ENCODE measurements at regions not wholly inside any gene's neighbourhood (a gene's known extent, or its start where the extent isn't known, plus 50 kb on each side); places are given as distances from the start of the nearest gene placed in this dataset.
"Not testable (repeated sequence)": the region's sequence is repeated elsewhere in the genome, so short reads cannot be mapped to it uniquely, and the experiment has no call there.

DNA sequence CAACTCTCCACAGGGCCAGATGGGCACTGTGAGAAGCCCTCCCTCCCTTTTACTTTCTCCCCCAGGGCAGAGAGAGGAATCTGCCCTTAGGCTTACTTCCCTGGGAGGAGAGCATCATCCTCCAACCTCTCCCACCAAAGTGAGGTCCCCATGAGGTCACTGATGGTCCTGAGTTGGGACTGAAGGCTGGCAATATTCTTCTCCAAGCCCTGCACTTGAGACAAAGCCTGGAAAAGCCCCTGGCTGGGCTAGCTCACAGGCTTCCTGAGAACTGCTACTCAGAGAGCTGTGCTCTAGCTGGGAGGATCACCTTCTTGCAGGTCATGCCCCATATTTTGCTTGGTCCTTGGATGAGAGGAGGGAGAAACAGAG lies 110.0 kb upstream of the MEF2A start:
- no peak for DNase-seq

DNA sequence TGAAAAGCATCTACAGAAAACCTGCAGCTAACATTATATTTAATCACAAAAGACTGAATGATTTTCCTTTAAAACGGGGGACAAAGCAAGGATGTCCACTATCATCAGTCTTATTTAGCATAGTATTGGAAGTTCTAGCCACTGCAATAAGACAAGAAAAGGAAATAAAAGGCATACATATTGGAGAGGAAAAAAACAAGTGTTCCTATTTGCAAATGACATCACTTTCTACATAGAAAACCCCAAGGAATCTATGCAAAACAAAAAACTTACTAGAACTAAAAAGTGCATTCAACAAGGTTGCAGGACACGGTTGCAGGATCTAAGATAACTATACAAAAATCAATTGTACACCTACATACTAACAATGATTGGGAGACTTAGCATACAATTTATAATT lies 101.6 kb upstream of the MEF2A start:
- DNase-seq, result no peak

DNA sequence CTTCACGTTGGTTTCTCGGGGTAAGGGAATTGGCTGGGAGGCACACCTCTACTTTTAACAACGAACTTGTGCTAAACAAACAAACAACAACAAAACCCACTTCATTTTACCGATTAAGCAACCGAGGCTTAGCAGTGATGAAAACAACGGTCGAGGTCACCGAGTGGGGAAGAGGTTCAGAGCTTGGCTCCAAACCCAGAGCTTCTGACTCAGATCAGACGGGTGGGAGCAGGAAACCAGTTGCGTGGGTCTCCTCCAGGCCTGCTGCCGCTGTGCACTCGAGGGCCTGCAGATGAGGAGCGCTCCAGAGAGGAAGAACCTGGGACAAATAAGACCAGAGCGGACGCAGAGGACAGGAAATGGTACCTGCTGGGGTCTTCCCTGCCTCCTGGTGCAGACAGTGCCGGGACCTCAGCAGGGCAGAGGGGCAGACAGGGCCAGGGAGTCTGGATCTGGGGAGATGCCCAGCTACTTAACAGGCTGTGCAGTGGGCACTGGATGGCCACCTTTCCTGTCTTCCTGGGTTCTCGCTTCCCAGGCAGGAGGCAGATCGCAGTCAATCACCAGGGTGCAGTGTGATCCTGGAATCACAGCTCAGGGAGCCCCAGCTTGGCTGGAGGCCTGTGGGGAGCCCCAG lies 99.0 kb upstream of the MEF2A start:
- no peak for DNase-seq

DNA sequence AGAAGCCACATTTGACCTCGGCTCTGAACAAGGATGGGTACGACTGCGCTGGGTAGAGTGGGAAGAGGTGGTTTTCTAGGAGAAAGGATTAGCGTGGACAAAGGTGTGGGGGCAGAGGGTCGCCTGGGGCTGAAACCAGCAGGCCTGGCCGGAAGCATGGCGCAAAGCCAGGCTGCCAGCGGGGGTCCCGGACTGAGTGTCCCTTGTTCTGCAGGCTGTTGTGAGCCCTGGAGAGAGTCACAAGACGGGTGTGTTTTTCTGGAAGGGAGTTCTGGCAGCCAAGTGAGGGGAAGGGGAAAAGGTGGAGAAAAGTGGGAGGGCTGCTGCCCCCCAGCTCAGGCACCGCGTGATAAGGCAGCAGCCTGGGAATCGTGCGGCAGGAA lies 98.5 kb upstream of the MEF2A start:
- DNase-seq, result no peak

DNA sequence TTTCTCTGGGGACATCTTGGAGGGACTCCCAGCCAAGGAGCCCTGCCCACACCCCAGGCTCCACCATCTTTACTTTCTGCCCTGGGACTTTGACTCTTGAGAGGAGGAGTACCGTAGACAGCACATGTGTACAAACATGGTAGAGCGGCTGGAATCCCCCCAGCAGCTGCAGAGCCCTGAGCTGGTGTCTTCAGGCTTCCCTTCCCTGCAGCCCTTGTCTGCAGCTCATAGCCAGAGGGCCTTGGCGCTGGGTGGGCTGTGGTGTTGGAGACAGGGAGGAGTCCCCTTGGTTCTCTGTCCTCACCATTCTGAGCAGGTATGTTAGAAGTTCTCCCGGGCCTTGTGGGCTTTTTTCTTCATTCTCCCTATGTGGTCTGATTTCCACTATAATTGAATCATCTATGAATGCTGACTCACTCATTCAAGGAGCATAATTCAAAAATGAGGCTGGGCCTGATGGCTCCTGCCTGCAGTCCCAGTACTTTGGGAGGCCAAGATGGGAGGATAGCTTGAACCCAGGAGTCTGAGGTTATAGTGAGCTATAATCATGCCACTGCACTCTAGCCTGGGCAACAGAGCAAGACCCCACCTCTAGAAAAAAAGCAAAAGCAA lies 97.8 kb upstream of the MEF2A start:
- DNase-seq, result no peak

DNA sequence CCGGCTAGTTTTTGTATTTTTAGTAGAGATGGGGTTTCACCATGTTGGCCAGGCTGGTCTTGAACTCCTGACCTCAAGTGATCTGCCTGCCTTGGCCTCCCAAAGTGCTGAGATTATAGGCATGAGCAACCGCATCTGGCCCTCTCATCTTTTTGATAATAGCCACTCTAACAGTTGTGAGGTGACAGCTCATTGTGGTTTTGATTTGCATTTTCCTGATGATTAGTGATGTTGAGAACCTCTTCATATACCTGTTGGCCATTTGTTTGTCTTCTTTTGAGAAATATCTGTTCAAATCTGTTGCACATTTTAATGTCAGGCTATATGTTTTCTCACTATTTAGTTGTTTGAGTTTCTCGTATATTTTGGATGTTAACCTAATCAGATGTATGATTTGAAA lies 95.6 kb upstream of the MEF2A start:
- not testable (repeated sequence) for DNase-seq

DNA sequence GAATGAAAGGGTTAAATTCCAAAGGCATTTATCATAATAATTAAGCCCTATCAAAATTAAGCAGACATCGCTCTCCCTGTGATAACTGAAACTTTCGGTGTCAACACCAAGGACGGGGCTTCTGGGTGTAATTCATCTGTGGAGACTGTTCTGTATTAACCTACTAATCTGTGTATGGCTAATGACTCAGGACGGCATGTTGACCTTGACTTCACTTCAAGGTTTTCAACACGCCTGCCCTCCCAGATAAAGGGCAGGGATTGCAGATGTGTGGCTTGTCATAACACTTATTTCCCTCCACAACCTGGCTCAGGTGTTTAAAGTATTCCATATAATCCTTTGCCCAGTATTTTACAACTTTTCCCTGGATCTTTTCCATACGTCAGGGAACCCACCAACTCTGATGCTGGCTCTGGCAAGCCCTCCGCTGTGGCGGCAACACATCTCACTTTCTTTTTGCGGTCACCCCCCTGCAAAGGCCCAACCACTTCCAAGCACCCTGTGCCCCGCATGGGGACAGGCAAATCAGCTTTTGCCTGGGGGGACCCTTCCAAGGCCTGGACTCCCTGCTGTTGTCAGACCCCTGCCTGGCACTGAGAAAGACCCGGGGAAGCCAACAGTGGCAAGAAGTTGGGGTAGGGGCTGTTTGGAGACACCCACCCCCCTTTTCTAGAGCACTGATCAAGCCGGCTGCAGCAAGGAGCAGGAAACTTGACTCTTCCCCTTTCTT lies 93.2 kb upstream of the MEF2A start:
- no peak for DNase-seq

DNA sequence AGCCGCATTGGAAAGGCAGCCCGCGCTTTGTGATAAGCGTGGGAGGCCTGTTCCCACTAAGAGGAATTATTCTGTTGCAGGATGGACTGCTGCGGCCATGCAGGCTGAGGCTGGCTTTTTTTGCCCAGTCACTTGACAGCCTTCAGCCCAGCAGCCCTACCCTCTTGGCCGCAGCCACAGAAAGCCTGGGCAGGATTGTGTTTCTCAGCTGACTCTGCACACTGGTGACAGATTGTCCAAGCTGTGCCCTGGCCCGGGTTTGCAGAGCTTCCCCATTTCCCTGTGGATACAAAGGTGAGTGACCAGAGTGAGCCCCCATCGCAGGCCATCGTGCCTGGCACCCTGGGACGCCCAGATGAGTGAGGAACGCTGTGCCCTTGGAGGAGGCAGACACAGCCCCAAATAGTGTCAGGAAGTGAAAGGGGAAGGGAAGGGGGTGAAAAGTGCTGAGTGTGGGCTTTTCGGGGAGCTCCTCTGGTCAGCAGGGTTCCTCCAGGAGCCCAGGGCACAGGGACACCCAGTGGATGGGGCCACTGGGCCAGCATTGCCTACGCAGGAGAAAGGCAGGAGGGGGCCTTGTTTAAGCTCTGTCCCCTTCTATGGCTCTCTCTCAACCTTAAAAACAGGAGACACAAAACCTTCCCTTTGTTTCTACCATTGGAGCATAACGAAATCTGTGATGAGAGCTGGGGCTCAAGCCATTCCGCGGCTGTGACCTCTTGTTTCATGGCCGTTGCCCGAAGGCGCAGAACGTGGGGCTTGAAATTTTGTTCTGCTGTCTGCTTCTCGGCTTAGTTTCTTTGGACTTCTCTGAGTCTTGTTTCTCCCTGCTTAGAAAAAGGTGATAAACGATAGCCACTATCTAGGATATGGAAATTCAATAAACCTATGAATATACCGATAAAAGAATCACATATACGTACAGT lies 91.5 kb upstream of the MEF2A start:
- no peak for DNase-seq

DNA sequence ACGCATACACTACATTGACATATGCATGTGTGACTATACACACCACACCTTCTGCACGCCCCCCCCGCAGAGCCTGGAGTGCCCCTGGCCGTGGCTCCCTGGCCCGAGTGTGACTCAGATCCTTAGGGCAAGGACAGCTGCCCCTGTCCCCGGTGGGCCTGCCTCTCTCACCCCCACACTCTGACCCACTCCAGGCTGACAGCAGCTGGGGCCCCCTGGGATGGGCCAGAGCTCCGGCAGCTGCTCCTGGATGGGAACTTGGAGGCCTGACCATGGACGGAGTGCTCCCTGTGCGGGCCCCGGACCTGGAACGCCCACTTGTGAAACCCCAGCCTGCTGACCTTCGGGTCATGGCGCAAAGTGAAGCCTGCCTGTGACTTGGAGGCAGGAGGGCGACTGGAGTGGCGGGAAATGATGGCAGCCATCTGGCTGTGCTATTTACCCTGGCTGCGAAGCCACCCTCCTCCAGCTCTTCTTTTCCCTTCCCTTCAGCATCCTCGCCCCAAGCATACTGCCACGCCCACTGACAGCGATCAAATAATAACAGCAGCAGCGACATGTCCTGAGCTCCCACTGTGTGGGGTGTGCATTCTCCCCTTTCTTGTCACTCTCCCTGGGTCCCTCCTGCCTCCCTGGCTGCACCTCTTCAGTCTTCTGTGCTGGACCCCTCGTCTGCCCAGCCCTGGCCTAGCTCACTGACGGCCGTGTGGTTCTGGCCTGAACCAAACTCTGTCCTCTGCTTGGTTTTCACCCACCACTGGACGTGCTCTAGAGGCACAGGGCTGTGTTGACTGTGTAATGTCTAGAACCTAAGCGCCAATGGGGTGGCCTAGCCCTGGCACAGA lies 90.7 kb upstream of the MEF2A start:
- DNase-seq, result no peak

DNA sequence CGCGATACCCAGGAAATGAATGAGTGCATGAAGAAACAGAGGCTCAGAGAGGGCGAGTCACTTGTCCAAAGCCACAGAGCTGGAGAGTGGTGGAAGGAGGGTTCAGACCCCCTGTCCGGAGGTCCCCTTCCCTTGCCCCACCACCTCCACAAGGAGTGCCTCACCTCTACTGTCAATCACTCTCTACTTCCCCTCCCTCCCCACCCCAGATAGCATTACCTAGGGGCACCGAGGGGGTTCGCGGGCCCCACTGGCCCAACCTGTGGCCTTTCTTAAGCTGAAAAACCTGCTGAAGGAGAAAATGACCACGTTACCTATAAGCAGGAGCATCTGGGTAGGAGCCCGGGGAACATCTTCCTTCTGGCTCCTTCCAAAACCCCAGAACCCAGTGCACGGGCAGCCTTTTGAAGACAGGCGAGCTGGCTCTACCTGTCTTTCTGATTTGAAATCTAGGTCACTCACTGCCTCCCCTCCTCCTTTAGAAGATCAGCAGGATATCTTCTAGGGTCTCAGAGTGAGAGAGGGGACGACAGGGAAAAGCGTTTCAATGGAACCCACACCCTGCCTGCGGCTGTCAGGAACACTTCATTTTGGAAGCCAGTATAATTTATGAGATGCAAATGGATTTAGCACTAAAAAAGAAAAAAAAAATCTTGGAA lies 89.9 kb upstream of the MEF2A start:
- no peak for DNase-seq

DNA sequence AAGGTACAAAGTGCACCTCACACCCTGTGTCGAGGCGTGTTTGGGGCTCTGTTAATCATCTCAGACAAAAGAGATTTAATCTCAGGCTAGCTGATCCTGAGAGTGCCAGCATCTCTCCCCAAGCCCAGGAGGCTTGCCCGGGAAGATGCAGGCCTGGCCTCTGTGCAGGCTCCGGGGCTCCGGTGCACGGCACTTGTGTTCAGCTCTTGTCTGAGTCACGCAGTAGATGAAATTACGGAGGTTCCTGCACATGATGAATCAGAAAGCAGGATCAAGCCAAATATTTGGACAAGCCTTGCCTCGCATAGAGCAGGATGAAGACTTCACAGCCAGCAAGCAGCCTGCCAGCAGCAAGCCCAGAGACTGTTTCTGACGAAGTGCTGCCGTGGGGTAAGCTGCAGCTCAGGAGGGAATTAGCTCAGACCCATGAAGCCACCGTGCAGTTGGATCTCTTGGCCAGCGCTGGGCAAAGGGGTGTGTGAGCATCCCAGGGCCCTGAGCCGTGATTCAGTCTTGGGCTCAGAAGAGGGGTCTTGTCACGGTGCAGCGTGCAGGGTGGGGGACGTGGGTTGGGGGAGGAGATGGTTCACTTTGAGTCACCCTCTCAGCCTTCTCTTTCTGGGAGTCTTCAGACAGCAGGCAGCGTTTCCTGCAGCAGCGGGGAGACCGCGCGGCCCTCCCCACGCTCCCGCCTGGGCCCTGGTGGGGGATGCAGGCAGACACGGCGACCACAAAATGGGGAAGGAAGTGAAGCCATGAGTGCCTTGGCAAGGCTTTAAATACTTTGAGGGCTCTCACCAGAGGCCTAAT lies 89.2 kb upstream of the MEF2A start:
- peak; percentile 58 for DNase-seq

DNA sequence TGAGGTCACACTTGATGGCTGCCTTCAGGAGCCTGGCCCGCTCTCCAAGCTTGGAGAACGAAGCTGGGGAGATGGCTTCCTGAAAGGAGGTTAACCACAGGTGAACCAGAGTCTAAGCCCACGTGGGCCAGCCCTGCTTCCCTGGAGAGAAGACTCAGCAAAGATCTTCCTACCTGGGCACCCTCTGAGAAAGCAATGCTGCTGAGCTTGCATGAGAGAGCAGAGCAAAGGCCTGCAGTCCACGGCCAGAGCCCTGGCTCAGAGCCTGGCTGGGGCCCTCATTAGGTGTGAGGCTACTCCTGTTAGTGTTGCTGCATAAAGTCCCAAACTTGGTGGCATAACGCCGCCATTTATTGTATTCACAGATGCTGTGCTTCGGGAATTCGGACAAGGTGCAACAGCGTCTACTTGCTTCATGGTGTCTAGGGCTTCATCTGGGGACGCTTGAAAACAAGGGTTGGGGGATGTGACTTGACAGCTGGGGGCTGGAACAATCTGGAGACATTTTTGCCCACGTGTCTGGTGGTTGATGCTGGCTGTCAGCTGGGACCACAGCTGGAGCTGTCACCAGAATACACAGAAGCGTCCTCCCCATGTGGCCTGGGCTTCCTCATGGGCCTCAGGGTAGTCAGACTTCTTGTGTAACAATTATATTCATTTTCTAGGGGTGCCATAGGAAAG lies 87.9 kb upstream of the MEF2A start:
- no peak for DNase-seq

DNA sequence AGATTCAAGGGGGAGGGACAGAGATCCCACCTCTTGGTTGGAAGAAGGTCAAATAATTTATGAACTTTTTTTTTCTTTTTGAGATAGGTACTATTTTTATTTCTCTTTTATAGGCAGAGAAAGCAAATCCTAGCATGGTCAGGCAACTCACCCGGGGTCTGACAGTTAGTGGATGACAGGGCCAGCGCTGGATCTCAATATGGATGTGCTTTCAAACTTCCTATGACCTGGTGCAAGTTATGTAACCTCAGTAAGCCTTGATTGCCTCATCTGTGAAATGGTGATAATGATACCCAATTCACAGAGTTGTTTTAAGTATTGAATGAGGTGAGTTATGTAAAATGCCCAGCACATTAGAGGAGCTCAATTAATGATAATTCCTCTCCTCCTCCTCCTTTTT lies 86.8 kb upstream of the MEF2A start:
- DNase-seq, result no peak

DNA sequence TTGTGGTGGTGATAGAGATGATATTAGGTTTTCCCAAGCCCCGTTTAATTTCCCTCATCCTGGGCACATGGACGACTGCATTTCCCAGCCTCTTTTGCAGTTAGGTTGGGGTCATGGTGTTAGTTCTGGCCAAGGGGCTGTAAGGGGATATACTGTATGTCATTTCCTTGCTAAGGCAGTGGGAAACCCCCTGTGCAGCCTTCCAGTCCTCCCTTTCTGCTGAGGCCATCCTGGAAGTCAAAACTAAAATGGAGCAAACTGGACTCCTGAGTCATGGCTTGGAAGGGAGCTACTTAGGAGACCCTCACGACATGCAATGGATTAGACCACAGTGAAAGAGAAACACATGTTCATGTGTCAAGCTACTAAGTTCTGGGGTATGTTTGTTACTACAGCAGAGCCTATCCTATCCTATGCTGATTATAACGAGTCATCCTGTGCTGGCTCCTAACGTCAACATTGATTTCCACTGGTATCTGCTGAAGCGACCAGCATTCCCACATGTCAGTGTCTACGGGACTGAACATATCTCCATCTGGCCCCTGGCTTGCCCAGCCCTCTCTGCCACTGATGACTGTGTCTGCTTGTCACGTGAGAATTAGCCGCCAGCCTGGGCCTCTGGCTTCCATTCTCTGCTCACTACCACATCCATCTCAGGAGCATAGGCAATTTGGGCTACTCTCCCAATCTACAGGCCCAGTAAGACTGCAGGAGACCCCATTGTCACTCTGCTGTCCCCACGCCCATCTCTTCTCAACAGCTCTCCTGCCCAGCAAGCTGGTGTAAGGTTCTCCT lies 85.6 kb upstream of the MEF2A start:
- no peak for DNase-seq

DNA sequence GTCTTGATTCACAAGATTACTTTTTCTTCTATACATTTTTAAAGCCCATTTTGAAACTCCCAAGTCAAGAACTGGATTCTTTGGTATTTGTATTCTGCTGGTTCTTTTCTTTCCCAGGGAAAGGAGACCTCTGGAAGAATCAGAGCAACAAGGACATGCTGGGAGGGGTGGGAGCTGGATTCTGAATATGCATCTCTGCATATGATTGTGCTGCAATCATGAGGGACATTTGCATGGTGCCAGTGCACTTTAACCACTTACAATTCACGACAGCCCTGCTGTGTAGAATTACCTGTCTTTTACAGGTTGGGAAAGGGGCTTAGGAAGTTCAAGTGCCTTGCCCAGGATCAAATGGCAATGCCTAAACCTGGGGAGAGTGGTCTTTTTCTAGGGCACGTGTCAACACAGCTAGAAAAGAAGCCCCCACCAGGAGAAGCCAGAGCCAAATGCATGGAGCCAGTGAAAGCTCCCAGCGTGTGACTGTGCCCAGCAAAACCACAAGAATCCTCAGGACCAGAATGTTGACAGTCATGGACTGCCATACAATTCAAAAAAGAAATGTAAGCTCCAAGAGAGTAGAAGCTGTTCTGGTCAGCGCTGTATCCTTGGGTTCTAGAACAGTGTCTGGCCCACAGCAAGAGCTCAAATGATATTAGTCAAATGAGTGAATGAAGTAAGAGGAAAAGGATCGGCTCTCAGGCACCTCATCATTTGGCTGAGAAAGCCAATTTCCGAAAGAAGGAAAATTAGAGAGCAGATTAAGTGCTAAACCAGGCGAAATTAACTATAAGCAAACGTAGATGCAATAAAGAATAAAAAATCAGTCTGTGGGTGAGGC lies 84.5 kb upstream of the MEF2A start:
- DNase-seq, result no peak

DNA sequence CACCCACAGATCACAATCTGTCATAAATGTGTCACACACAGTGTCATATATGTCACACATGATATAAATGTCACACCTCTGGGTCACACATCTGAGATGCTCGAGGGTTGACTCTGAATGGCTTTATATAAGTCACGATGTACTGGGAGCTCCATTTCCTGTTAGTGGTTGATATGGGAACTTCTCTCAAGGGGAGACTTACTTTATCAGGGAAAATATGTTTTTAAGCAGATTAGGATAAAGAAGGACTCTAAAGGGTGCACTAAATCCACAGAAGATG lies 83.9 kb upstream of the MEF2A start:
- no peak for DNase-seq

DNA sequence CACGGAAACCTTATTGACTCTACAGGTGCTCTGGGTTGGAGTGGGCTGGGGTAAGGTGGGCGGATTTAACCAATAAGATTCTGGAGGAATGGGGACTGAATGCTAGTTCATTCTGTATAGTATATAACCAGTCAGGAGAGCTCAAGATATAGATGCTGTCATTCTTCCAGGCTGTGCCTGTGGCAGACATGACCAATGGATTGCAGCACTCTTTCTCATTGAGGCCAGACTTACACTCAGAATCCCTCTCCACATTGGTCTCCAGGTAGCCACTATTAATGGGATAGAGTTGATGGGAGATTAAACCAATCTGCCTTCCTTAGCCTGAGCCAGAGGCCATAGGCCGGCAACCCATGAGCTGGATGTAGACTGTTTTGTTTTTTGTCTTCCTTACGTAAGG lies 82.8 kb upstream of the MEF2A start:
- no peak for DNase-seq

Measured in skin of body (tissue), 1 donor.